Activated naive CD4-positive, alpha-beta T cell treated with anti-CD3 and anti-CD28 coated beads, Interleukin-2, amount 50 U/mL, for 24 hours (primary cell): ENCODE measurements at regions not wholly inside any gene's neighbourhood (a gene's known extent, or its start where the extent isn't known, plus 50 kb on each side); places are given as distances from the start of the nearest gene placed in this dataset.
"Not testable (repeated sequence)": the region's sequence is repeated elsewhere in the genome, so short reads cannot be mapped to it uniquely, and the experiment has no call there.

Experiments used
- H3K27ac Mint-ChIP-seq: one replicate; pipeline ENCODE4 v1.8.0; 2021; ENCODE audit warnings: mild to moderate bottlenecking, mixed read lengths
- H3K27me3 Mint-ChIP-seq: one replicate; pipeline ENCODE4 v1.8.0; 2021; ENCODE audit warnings: mixed read lengths
- H3K36me3 Mint-ChIP-seq: one replicate; pipeline ENCODE4 v1.8.0; 2021; ENCODE audit warnings: mixed read lengths
- H3K4me1 Mint-ChIP-seq: one replicate; pipeline ENCODE4 v1.8.0; 2021; ENCODE audit warnings: mixed read lengths
- H3K4me3 Mint-ChIP-seq: one replicate; pipeline ENCODE4 v1.8.0; 2021; ENCODE audit warnings: mild to moderate bottlenecking, mixed read lengths
- H3K9me3 Mint-ChIP-seq: one replicate; pipeline ENCODE4 v1.8.0; 2021; ENCODE audit warnings: mixed read lengths

DNA sequence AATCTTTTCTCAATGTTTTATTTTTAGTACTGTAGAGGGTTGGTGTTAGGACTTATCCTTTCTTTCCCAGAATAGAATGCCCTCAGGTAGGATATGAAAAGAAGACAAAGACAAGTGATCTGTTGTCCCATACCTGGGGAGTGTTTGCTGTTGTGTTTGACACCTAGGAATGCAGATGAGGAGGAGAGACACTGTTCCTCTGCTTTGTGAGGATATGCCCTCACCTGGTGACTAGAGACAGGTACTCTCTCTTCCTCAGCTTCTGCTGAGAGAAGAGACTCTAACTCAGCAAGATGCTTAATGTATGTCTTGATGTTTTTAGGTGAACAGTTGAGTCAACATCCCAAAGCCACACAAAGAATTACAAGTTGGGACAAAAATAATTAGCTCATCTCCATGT lies 468.4 kb downstream of the PRR16 start:
- Mint-ChIP-seq H3K4me3 (no peak overlapping the region), H3K27me3 (no peaks in the 10 kb centered on the region), H3K27ac (no peak overlapping the region), H3K36me3 (no peaks in the 10 kb centered on the region), H3K4me1 (no peaks in the 10 kb centered on the region), H3K9me3 (no peaks in the 10 kb centered on the region)

DNA sequence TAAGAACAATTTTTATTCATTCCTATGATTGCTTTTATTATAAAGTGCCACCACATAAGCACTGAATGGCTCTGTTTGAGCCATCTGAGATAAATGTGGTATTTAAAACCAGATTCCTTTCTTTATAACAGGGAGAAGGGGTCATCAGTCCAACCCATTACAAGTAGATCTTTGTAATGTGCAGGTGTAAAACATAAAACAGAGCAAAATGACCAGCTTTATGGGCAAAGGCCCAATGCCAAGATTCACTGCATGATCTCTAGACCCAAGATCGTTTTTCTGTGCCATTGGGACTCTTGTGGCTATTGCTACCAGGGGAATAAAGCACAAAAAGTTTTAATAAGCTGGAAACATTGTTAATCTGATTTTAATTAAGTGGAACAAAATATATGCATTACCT lies 469.9 kb downstream of the PRR16 start:
- H3K27me3 Mint-ChIP-seq = no peaks in the 10 kb centered on the region
- H3K27ac Mint-ChIP-seq = no peak overlapping the region
- H3K4me1 Mint-ChIP-seq = no peaks in the 10 kb centered on the region
- no peak overlapping the region for H3K4me3 Mint-ChIP-seq
- no peaks in the 10 kb centered on the region for H3K9me3 Mint-ChIP-seq
- no peaks in the 10 kb centered on the region for H3K36me3 Mint-ChIP-seq

DNA sequence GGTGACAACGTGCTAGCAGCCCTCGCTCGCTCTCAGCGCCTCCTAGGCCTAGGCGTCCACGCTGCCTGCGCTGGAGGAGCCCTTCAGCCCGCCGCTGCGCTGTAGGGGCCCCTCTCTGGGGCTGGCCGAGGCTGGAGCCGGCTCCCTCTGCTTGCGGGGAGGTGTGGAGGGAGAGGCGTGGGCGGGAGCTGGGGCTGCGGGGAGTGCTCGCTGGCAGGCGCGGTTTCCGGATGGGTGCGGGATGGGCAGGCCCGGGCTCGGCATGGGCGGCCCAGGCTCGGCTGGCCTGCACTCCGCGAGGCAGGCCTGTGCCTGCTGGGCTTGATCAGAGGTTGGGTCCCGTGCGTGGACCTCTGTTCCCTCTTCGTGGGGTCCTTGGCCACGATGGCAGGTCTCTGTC lies 472.6 kb downstream of the PRR16 start:
- H3K27ac Mint-ChIP-seq = no peak overlapping the region
- H3K36me3 Mint-ChIP-seq = no peaks in the 10 kb centered on the region
- H3K4me3 Mint-ChIP-seq = no peak overlapping the region
- no peaks in the 10 kb centered on the region for H3K4me1 Mint-ChIP-seq
- H3K9me3 Mint-ChIP-seq = no peaks in the 10 kb centered on the region
- no peaks in the 10 kb centered on the region for H3K27me3 Mint-ChIP-seq

DNA sequence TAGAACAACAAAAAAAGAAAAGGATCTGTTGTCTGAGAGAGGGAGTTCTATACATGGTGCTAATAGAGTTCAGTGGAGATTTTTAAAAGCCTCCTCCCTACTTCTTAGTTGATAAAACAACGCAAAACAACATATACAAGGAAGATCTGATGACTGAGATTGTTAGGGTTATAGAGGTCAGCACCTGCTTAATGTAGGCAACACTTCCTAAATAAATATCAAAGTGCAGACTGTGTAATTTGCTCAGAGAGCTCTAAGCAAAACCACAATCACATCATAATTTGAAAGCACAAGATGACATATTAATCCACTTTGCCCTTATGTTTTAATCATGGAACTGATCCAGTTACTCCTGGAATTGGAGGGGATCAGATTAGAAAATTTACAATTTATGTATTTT lies 474.5 kb downstream of the PRR16 start:
- no peaks in the 10 kb centered on the region for H3K4me1 Mint-ChIP-seq
- no peaks in the 10 kb centered on the region for H3K36me3 Mint-ChIP-seq
- H3K27me3 Mint-ChIP-seq = no peaks in the 10 kb centered on the region
- no peak overlapping the region for H3K27ac Mint-ChIP-seq
- H3K9me3 Mint-ChIP-seq = no peaks in the 10 kb centered on the region
- no peak overlapping the region for H3K4me3 Mint-ChIP-seq

DNA sequence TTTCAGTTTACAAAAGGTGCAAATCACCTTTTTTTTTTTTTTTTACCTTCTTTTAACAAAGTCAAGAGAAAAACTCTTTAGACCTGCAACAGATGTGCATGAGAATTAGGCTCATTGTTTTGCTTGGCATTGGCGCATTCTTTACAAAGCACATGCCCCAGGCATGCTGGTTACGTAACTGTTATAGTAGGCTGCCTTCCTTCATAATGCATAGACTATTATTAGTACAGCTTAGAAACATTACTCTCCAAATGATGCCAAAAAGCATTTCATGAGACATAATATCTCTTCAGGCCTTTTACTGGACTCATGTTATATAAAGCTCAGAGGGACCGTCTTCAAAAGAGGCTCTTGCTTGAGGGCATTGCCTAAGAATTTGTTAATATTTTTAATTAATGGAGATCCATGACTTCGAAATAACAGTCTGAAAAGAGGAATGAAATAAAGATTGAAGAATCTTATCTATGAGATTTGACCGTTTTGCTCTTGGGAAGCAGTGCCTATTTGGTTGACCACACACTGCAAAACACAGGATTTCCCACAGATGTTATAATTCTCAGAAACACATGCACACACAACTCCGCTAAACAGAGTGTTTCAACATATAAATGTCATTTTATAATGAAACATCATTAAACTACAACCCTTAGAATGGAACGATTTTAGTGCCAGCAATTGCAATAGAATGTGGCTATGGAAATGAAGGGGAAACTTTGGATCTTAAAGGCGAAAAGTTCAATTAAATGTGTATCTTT lies 478.7 kb downstream of the PRR16 start:
- Mint-ChIP-seq H3K27ac (no peak overlapping the region), H3K27me3 (no peaks in the 10 kb centered on the region), H3K36me3 (no peaks in the 10 kb centered on the region), H3K9me3 (no peaks in the 10 kb centered on the region), H3K4me1 (no peaks in the 10 kb centered on the region), H3K4me3 (no peak overlapping the region)

DNA sequence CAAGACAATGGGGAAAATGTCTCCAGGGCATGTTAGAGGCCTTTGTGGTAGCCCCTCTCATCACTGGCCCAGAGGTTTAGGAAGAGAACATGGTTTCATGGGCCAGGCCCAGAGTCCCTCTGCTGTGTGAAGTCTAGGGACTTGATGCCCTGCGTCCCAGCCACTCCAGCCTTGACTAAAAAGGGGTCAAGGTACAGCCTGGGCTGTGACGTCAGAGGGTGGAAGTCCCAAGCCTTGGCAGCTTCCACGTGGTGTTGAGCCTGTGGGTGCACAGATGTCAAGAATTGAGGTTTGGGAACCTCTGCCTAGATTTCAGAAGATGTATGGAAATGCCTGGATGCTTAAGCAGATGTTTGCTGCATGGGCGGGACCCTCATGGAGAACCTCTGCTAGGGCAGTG lies 485.5 kb downstream of the PRR16 start:
- H3K4me3 Mint-ChIP-seq, H3K27me3 Mint-ChIP-seq, H3K9me3 Mint-ChIP-seq, H3K27ac Mint-ChIP-seq, H3K36me3 Mint-ChIP-seq, H3K4me1 Mint-ChIP-seq: not testable (repeated sequence)

DNA sequence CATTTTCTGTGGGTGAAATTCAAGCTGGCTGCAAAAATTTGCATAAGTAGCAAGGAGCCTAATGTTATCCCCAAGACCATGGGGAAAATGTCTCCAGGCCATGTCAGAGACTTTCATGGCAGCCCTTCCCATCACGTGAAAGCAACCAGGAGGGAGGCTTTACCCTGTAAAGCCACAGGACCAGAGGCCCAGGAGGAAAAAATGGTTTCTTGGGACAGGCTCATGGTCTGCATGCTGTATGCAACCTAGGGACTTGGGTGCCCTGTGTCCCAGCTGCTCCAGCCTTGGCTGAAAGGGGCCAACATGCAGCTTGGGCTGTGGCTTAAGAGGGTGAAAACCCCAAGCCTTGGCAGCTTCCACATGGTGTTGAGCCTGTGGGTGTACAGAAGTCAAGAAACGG lies 489.3 kb downstream of the PRR16 start:
- not testable (repeated sequence) for H3K27me3 Mint-ChIP-seq, H3K36me3 Mint-ChIP-seq, H3K9me3 Mint-ChIP-seq, H3K4me3 Mint-ChIP-seq, H3K4me1 Mint-ChIP-seq, H3K27ac Mint-ChIP-seq

DNA sequence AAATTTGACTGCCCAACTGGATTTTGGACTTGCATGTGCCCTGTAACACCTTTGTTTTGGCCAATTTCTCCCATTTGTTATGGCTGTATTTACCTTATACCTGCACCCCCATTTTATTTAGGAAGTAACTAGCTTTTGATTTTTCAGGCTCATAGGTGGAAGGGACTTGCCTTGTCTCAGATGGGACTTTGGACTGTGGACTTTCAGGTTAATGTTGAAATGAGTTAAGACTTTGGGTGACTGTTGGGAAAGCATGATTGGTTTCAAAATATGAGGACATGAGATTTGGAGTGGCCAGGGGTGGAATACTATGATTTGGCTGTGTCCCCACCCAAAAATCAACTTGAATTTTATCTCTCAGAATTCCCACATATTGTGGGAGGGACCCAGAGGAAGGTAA lies 490.2 kb downstream of the PRR16 start:
- H3K36me3 Mint-ChIP-seq = no peaks in the 10 kb centered on the region
- no peak overlapping the region for H3K4me3 Mint-ChIP-seq
- no peak overlapping the region for H3K27ac Mint-ChIP-seq
- H3K4me1 Mint-ChIP-seq = no peaks in the 10 kb centered on the region
- H3K9me3 Mint-ChIP-seq = peaks cover 4% of the 10 kb centered on the region
- H3K27me3 Mint-ChIP-seq = no peaks in the 10 kb centered on the region

DNA sequence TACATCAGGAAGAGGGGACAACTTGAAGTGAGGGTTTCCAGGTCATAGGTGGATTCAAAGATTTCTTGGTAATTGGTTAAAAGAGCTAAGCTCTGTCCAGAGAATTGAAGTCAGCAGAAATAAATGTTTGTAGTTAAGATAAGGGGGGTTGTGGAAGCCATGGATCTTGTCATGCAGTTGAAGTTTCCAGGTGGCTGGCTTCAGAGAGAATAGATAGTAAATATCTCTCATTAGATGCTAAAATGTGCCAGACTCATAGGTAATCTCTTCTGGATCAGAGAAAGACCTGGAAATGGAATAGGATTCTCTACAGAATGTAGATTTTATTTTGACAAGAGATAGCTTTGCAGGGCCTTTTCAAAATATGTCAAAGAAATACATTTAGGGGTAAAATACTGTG lies 491.7 kb downstream of the PRR16 start:
- Mint-ChIP-seq H3K4me1 (no peaks in the 10 kb centered on the region), H3K27ac (no peak overlapping the region), H3K9me3 (peaks cover 6% of the 10 kb centered on the region), H3K27me3 (no peaks in the 10 kb centered on the region), H3K36me3 (no peaks in the 10 kb centered on the region), H3K4me3 (no peak overlapping the region)

DNA sequence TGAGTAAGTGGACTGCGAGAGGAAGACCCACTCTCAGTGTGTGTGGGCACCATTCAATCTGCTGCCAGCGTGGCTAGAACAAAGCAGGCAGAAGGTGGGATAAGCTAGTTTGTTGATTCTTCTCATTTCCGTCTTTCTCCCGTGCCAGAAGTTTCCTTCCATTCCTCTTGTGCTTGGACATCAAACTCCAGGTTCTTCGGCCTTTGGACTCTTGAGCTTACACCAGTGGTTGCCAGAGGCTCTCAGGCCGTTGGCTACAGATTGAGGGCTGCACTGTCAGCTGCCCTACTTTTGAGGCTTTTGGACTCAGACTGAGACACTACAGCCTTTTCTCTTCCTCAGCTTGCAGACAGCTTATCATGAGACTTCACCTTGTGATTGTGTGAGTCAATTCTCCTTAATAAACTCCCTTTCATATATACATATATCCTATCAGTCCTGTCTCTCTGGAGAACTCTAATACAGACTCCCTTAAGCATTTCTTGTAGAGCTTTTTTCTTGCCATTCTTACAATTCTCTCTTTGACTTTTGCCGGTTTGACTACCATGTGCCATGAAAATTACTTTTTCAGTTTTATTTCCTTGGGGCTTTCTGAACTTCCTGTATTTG lies 494.9 kb downstream of the PRR16 start:
- Mint-ChIP-seq H3K27ac (no peak overlapping the region), H3K4me1 (no peaks in the 10 kb centered on the region), H3K9me3 (peaks cover 6% of the 10 kb centered on the region), H3K4me3 (no peak overlapping the region), H3K36me3 (no peaks in the 10 kb centered on the region), H3K27me3 (no peaks in the 10 kb centered on the region)

DNA sequence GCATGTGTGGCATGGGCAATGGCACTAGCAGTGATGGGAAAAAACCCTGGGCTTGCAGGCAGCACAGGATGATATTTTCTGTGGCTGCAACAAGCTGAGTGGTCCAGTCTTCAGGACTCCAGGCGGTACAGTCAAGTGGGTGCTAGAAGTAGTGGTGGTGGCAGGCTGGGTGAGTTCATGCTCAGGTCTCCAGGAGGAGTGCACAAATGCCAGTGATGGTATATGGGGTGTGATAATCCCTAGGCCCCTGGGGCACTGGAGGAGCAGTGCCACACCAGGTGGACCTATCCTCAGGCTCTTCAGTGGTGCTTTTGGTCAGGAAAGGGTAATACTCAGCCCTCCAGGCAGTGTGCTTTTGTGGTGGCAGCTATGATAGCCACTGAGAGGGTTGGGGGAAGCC lies 496.4 kb downstream of the PRR16 start:
- Mint-ChIP-seq H3K4me3 (no peak overlapping the region), H3K27ac (no peak overlapping the region), H3K36me3 (no peaks in the 10 kb centered on the region), H3K9me3 (peaks cover 6% of the 10 kb centered on the region), H3K4me1 (no peaks in the 10 kb centered on the region), H3K27me3 (no peaks in the 10 kb centered on the region)

DNA sequence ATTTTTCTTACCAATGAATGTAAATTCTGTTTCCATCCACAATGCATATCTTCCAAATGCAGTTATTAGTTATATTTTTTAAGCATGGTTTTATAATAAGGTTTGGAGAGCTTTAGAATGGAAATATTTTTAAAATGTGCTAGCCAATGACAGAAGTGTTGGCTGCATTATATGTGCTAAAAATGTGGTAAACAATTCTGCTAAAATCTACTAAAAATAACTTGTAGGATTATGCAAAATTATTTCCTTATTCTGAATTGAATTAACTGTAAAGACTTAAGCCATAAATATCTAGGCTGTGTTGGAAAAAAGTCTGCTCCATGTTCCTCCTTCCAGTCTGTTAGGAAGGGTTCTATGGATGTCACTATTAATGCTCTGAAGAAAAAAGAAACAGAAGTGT lies 503.3 kb downstream of the PRR16 start:
- no peaks in the 10 kb centered on the region for H3K9me3 Mint-ChIP-seq
- no peaks in the 10 kb centered on the region for H3K36me3 Mint-ChIP-seq
- no peaks in the 10 kb centered on the region for H3K27me3 Mint-ChIP-seq

DNA sequence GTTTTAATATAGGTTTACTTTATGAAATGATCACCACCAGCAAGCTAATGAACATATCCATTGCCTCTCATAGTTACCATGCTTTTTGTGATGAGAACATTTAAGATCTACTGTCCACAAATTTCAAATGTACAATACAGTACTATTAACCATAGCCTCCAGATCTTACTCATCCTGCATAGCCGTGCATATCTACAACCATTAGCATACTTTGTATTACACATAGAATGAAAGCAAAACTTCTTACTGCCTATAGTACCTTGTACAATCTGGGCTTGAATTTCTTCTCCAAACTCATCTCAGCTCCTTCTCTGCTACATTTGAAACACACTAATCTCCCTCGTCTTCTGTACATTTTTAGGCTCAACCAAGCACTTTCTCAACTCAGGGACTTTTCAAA lies 510.6 kb downstream of the PRR16 start:
- no peaks in the 10 kb centered on the region for H3K36me3 Mint-ChIP-seq
- H3K4me3 Mint-ChIP-seq = no peak overlapping the region
- no peaks in the 10 kb centered on the region for H3K27me3 Mint-ChIP-seq
- H3K9me3 Mint-ChIP-seq = no peaks in the 10 kb centered on the region
- H3K27ac Mint-ChIP-seq = no peak overlapping the region
- no peaks in the 10 kb centered on the region for H3K4me1 Mint-ChIP-seq

More for the DNA sequence above, 503.3 kb downstream of the PRR16 start:
- Mint-ChIP-seq H3K27ac (no peak overlapping the region), H3K4me3 (no peak overlapping the region), H3K4me1 (no peaks in the 10 kb centered on the region)

DNA sequence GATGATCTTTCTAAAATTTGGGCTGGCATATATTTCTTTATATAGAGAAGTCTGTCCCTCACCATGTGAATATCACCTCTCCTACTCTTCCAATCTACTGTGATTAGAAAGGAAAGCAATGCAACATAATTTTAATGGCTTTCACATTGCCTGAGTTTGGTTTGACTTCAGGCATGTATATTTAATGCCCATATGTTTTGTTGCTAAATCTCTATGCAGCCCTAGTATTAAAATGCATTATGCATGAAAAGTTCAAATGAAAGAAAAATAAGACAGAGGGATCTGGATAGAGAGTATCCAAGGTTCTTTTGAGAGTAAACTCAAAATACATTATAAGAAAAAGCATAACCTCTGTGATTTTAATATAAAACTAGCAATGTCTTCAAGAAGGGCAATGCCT lies 518.3 kb downstream of the PRR16 start:
- Mint-ChIP-seq H3K4me3 (no peak overlapping the region), H3K4me1 (no peaks in the 10 kb centered on the region), H3K27ac (no peak overlapping the region), H3K27me3 (no peaks in the 10 kb centered on the region), H3K9me3 (no peaks in the 10 kb centered on the region), H3K36me3 (no peaks in the 10 kb centered on the region)

DNA sequence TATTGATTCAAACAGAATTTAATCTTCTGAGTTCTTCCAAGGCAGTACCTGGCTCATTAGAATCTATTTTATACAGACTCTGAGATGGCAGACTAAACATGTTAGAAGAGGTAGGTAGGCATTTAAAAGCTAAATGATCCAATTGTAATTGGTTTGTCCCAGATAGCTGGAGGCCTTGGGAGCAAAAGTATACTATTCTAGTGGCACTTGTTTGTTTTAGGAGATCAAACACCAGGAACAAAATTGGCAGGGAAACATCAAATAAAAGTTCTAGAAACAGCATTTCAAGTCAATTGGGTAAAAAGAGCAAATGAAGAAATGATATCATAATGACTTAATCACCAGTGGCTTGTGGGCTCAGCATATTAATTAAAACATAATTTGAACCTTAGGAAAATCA lies 521.4 kb downstream of the PRR16 start:
- H3K4me1 Mint-ChIP-seq = no peaks in the 10 kb centered on the region
- H3K27ac Mint-ChIP-seq = no peak overlapping the region
- H3K27me3 Mint-ChIP-seq = no peaks in the 10 kb centered on the region
- no peaks in the 10 kb centered on the region for H3K9me3 Mint-ChIP-seq
- no peaks in the 10 kb centered on the region for H3K36me3 Mint-ChIP-seq
- no peak overlapping the region for H3K4me3 Mint-ChIP-seq

DNA sequence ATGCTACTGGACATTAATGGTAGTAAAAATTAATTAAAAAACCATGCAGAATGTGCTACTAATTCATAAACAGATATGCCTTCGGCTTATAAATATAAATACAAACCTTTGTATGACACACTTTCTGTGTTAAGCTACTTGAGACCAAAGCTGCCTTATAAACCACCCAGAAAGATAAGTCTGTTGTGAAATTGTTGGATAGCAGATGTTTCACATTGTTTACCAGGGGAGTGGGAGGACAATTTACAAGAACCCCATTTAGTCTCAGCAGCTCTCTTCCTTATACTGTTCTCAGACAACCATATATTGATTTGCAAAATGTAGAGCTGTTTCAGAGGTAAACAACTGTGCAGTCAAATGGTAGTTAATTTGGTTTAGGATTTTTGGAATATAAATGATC lies 524.4 kb downstream of the PRR16 start:
- no peak overlapping the region for H3K4me3 Mint-ChIP-seq
- no peaks in the 10 kb centered on the region for H3K36me3 Mint-ChIP-seq
- H3K4me1 Mint-ChIP-seq = no peaks in the 10 kb centered on the region
- no peaks in the 10 kb centered on the region for H3K9me3 Mint-ChIP-seq
- no peak overlapping the region for H3K27ac Mint-ChIP-seq
- H3K27me3 Mint-ChIP-seq = no peaks in the 10 kb centered on the region

DNA sequence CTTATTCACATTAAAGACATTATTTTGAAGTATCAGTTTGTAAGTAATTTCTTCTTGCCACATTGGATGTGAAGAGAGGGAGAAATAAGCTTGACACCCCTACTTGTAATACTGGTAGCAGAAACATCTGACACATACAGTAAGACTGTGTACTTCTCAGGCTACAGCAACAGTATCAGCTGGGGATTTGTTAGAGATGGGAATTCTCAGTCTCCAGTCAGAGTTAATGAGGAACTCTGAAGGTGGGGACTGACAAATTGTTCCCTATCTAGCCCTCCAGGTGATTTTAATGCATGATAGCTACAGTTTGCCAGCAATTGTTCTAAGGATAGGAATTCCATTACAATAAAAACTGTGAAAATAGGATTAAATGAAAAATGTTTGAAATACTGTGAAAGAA lies 524.8 kb downstream of the PRR16 start:
- no peaks in the 10 kb centered on the region for H3K9me3 Mint-ChIP-seq
- H3K36me3 Mint-ChIP-seq = no peaks in the 10 kb centered on the region
- H3K4me1 Mint-ChIP-seq = no peaks in the 10 kb centered on the region
- no peak overlapping the region for H3K27ac Mint-ChIP-seq
- no peaks in the 10 kb centered on the region for H3K27me3 Mint-ChIP-seq
- no peak overlapping the region for H3K4me3 Mint-ChIP-seq
